IPS DF 4.7 (cell line): ENCODE measurements at regions not wholly inside any gene's neighbourhood (a gene's known extent, or its start where the extent isn't known, plus 50 kb on each side); places are given as distances from the start of the nearest gene placed in this dataset.
"Not testable (repeated sequence)": the region's sequence is repeated elsewhere in the genome, so short reads cannot be mapped to it uniquely, and the experiment has no call there.

ENCODE experiments used
- DNase-seq: peaks from one replicate; pipeline ENCODE4 v3.0.0-alpha.2; 2013; ENCODE audit warnings: low spot score; ENCODE audit errors: extremely low read depth

- DNase-seq = no peak
Measured at GRCh38 chr4:18608908-18609533, 587.5 kb upstream of the LCORL start.

- DNase-seq = not testable (repeated sequence)
Measured at GRCh38 chr4:18602610-18603009, 581.1 kb upstream of the LCORL start.

DNA sequence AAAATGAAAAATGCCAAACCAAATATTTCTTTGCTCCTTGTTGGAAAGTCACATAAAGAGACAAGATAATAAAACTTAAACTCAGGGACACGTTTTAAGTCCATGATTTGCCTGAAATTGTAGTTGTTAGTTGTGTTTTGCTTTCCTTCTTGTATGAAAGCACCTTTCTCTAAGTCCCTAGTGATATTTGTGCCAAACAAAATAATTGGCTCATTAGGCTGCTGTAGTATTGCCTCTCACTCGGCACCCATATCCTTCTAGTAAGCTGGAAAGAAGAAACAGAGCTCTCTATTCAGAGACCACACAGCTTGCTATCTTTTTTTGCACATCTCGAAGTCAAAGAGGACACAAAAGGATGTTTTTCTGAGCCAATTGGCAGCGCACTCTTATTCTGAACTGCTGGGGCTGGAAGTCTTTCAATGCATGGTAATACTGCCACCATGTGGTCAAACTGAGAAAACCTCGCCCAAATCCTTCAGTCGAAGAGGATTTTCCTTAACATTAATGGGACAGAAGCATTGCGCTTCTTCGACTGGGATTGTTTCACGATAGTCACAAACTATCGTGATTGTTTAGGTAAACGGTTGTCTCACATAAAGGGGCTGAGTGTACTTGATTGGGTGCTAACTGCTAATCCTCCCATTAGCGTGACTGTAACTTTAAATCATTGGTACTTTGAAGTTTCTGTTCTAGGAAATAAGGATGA lies 571.9 kb upstream of the LCORL start:
- peak; percentile 69 for DNase-seq

GRCh38 chr4:18582841-18583240 lies 561.3 kb upstream of the LCORL start:
- DNase-seq = no peak

DNA sequence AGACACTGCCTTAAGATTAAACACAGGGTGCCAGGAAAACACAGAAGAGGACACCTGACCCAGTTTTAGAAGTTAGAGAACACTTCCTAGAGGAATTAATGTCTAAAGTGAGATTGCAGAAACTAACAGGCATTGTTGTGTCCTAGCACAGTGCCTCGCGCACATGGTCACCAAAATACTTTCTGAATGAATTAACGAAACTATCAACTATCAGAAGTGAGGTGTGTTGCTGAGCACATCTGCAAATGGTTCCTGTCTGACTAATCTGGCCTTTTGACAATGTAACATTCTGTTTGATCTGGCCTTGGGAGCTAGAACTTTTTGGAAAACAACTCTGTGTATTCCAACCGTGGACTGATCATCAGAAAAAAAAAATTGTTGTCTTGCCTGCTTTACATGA lies 556.8 kb upstream of the LCORL start:
- no peak for DNase-seq

GRCh38 chr4:18572481-18572880 lies 550.9 kb upstream of the LCORL start:
- no peak for DNase-seq

GRCh38 chr4:18571301-18571761 lies 549.8 kb upstream of the LCORL start:
- DNase-seq = no peak

GRCh38 chr4:18570370-18570769 lies 548.8 kb upstream of the LCORL start:
- no peak for DNase-seq

DNA sequence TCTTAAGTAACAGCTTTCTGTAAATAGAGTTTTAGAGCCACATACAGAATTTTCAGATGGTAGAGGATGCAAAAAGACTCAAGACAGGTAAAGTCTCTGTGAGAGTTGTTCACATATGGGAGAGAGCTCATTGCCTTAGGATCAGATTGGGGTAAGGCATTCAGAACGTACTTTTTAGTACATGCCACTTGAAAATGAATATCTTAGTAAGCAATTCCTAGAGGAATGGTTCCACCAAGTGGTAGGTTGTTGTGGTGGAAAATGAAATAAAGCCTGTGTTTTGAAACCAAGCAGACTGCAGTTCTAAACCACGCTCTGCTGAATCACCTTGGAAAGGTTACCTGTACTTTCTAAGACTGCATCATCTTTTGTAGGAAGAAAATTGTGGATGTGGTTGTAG lies 547.0 kb upstream of the LCORL start:
- DNase-seq = peak; percentile 9

DNA sequence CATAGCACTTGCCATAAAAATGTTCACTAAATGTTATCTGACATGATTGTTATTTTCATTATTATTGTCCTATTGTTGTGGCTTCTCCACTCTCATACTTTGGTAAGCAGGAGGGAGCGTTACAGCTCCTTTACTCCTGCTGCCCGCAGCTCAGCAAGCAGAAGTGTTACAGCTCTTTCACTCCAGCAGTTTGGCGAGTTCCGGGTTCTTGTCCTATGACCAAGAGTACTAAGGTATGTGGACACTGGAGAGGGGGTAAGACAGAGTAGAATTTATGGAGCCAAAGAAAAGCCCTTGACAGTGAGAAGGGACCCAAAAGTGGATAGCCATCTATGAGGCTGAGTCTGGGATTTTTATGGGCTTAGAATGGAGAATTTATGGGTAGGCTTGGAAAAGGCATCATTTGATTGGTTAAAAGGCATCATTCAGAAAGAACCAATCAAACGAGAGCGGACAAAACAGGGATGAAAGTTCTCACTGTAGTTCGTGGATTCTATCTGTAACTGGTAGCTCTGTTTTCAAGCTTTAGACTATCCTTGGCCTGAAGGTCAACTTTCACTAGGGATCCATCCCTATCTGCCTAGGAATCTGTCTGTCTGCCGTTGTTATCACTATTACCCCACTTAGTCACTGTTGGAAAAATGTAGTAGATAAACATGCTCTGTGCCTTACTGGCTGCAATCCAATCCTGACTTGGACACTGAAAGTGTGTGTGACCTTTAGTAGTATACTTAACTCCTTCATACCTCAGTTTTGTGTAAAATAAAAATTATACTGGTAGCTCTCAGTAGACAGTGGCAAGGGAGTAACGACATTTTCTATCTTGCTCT lies 545.6 kb upstream of the LCORL start:
- no peak for DNase-seq

- no peak for DNase-seq
Measured at GRCh38 chr4:18559492-18559891, 537.9 kb upstream of the LCORL start.

- DNase-seq = no peak
Measured at GRCh38 chr4:18556402-18556801, 534.8 kb upstream of the LCORL start.

DNA sequence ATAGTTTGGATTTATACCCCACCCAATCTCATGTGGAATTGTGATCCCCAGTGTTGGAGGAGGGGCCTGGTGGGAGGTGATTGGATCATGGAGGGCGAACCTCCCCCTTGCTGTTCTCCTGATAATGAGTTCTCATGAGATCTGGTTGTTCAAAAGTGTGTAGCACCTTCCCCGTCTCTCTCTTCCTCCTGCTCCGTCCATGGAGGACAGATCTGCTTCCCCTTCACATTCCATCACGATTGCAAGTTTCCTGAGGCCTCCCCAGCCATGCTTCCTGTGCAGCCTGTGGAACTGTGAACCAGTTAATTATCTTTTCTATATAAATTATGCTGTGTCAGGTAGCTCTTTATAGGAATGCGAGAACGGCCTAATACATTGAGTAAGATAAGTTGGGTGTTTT lies 518.8 kb upstream of the LCORL start:
- DNase-seq = no peak

GRCh38 chr4:18538121-18538520 lies 516.6 kb upstream of the LCORL start:
- no peak for DNase-seq

DNA sequence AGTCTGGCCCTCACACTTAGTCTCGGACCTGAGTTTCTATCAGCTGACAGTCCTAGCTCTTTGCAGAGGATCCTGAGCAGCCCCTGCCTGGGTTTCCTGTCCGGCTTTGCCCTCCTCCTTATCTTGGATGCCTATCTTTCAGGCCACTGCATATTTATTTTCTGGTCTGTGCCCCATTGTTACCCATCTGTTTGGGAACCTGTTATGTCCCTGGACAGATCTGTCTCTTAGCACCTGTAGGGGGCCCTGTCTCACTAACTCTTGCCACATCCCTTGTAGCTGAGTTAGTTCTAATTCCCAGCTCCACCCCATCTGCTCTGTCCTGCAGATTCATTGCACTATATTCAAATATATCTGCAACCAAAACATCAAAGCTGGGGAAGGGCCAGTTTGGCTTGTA lies 514.9 kb upstream of the LCORL start:
- no peak for DNase-seq

GRCh38 chr4:18535948-18536347 lies 514.4 kb upstream of the LCORL start:
- DNase-seq = no peak

- no peak for DNase-seq
Measured at GRCh38 chr4:18533262-18533775, 511.8 kb upstream of the LCORL start.

GRCh38 chr4:18531731-18532130 lies 510.2 kb upstream of the LCORL start:
- DNase-seq = no peak

DNA sequence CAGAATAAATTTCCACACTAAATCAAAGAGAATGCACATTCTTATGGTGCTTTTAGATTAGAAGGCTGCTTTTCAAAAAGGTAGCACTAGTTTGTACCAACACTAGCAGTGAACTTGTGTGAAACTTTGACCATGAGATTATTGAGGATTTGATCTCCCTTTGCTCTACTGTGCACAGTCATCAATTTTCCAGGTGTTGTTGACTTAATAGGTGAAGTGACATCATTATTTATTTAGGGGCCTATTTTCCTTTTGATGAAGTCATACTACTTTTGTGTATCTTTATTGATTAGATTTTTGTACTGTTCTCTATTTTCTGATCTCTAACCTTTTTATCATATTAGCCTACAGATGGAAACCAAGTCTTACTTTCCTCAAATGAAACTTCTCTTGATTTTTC lies 507.9 kb upstream of the LCORL start:
- DNase-seq = no peak

DNA sequence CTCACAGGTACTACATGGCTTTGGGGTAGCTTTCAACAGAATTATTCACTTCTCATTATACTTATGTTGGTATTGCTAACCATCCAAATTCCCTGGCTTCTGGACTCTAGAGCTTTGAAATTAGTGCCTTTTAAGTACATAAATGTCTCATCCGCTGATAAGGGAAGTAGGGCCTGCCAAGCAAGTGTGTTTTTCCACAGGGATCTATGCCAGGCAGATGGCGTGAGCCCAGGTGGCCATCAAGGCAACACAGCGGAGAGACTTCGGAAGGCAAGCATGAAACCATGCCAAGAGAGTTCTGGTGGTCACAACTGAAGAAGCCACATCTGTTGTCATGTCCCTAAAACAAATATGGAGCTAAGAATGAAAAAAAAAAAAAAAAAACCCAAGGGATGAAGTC lies 503.1 kb upstream of the LCORL start:
- DNase-seq = no peak

DNA sequence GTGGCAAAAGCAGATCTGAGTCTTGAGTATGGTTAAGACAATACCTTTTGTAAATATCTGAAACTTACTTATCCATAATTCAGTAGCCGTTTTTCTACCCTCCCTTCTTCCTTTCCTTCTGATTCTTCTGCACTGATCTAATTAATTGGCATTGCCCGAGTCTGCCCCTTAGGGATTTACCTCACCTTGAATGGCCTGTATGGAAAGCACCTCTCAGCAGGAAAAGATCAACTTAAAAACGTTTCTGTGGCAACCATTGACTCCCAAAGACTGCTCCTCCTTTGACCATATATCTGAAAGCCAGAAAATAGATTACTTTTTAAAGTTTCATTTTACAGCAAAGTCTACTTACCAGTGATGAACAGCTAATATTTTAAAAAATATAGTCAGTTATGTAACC lies 496.5 kb upstream of the LCORL start:
- DNase-seq = no peak

DNA sequence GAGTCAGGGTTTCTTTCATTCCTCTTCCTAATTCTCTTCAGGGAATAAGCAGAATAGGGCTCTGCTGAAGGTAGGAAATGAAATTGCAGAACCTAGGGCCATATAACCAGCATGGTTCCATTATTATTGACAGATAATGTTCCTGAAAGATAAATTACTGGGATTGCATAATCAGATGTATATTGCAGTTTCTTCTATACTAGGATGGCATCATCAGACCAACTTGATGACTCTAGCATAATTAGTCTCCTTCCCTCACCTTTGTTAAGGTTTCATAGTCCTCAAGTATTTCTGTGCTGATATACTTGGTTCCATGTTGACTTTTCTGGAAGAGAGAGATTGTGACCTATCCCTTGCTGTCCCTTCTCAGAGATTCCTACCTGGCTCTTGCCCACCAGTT lies 492.3 kb upstream of the LCORL start:
- no peak for DNase-seq
